ENCODE measurements at regions not wholly inside any gene's neighbourhood (a gene's known extent, or its start where the extent isn't known, plus 50 kb on each side); places are given as distances from the start of the nearest gene placed in this dataset.

- TF ChIP-seq POLR2A (IDR thresholded peaks at IDR 0.05) (no peak), CTCF (IDR thresholded peaks at IDR 0.05) (no peak), POLR2AphosphoS5 (IDR thresholded peaks at IDR 0.05; ENCODE audit: insufficient read depth in 1 of 2, low read depth in 1 of 2) (no peak)
These were observed 107.1 kb upstream of the INTU start for GRCh38 chr4:127525608-127526007.
